ENCODE measurements at regions not wholly inside any gene's neighbourhood (a gene's known extent, or its start where the extent isn't known, plus 50 kb on each side); places are given as distances from the start of the nearest gene placed in this dataset.

- Histone ChIP-seq H3F3A (replicated peaks; ENCODE audit: insufficient read depth) (no peaks in the 10 kb centered on the region), H3K79me2 (ENCODE audit: insufficient read depth) (no peaks in the 10 kb centered on the region), H3K4me2 (no peak overlapping the region), H3K27ac (ENCODE audit: low read depth in 2 of 2, low read length in 1 of 2) (no peak overlapping the region), H3K36me3 (replicated peaks in 1 of 2; ENCODE audit: control insufficient read depth in 1 of 2, insufficient read depth in 2 of 2, low read length in 1 of 2) (no peaks in the 10 kb centered on the region), H3K4me3 (ENCODE audit: low read depth in 2 of 2, low read length in 1 of 2) (no peak overlapping the region), H3K9me2 (no peaks in the 10 kb centered on the region), H3K4me1 (ENCODE audit: control insufficient read depth in 1 of 2, insufficient read depth in 2 of 2, low read depth in 1 of 2, low read length in 1 of 2) (no peaks in the 10 kb centered on the region), H2AFZ (ENCODE audit: low read depth) (no peak overlapping the region), H4K20me1 (ENCODE audit: insufficient read depth) (no peaks in the 10 kb centered on the region), H3K9me3 (no peaks in the 10 kb centered on the region), H3K9ac (no peak overlapping the region), H3K27me3 (ENCODE audit: insufficient read depth) (no peaks in the 10 kb centered on the region)
- CTCF ChIA-PET = interaction anchor here (2.1 kb wide), 1 partner anchor 17 kb away, joined by 7 read pairs; no protein-coding TSS in a partner anchor
- TF ChIP-seq REST (IDR thresholded peaks at IDR 0.05; ENCODE audit: low read depth, low read length) (no peak), NFIC (IDR thresholded peaks at IDR 0.05; ENCODE audit: borderline replicate concordance) (no peak), GATA2 (CRISPR knock-in tag; IDR thresholded peaks at IDR 0.05) (no peak), CTCF (IDR thresholded peaks at IDR 0.05) (no peak), RFX5 (IDR thresholded peaks at IDR 0.05; ENCODE audit: low read length) (no peak), GABPA (IDR thresholded peaks at IDR 0.05; ENCODE audit: low read depth) (no peak), SIN3A (IDR thresholded peaks at IDR 0.05; ENCODE audit: borderline replicate concordance, low read depth, low read length) (no peak), TEAD4 (IDR thresholded peaks at IDR 0.05; ENCODE audit: borderline replicate concordance, insufficient read depth) (no peak), FOSL2 (IDR thresholded peaks at IDR 0.05; ENCODE audit: borderline replicate concordance, low read depth) (no peak), YY1 (IDR thresholded peaks at IDR 0.05; ENCODE audit: low read depth) (no peak), CHD2 (IDR thresholded peaks at IDR 0.05; ENCODE audit: low read length, partially characterized antibody) (no peak), POLR2AphosphoS5 (IDR thresholded peaks at IDR 0.05; ENCODE audit: low read depth, low read length) (no peak), FOXJ3 (CRISPR knock-in tag; IDR thresholded peaks at IDR 0.05) (no peak), NRF1 (IDR thresholded peaks at IDR 0.05; ENCODE audit: low read depth, low read length) (no peak), RAD21 (IDR thresholded peaks at IDR 0.05; ENCODE audit: low read length) (no peak), RXRA (IDR thresholded peaks at IDR 0.05; ENCODE audit: borderline replicate concordance, low read depth) (no peak)
- TF ChIP-seq, protein P1, sequence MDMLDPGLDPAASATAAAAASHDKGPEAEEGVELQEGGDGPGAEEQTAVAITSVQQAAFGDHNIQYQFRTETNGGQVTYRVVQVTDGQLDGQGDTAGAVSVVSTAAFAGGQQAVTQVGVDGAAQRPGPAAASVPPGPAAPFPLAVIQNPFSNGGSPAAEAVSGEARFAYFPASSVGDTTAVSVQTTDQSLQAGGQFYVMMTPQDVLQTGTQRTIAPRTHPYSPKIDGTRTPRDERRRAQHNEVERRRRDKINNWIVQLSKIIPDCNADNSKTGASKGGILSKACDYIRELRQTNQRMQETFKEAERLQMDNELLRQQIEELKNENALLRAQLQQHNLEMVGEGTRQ (IDR thresholded peaks at IDR 0.05; ENCODE audit: borderline replicate concordance, low read depth, low read length) = no peak
- TF ChIP-seq, protein P2, sequence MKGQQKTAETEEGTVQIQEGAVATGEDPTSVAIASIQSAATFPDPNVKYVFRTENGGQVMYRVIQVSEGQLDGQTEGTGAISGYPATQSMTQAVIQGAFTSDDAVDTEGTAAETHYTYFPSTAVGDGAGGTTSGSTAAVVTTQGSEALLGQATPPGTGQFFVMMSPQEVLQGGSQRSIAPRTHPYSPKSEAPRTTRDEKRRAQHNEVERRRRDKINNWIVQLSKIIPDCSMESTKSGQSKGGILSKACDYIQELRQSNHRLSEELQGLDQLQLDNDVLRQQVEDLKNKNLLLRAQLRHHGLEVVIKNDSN (IDR thresholded peaks at IDR 0.05; ENCODE audit: borderline replicate concordance, low read depth) = no peak
- TF ChIP-seq, protein P3, sequence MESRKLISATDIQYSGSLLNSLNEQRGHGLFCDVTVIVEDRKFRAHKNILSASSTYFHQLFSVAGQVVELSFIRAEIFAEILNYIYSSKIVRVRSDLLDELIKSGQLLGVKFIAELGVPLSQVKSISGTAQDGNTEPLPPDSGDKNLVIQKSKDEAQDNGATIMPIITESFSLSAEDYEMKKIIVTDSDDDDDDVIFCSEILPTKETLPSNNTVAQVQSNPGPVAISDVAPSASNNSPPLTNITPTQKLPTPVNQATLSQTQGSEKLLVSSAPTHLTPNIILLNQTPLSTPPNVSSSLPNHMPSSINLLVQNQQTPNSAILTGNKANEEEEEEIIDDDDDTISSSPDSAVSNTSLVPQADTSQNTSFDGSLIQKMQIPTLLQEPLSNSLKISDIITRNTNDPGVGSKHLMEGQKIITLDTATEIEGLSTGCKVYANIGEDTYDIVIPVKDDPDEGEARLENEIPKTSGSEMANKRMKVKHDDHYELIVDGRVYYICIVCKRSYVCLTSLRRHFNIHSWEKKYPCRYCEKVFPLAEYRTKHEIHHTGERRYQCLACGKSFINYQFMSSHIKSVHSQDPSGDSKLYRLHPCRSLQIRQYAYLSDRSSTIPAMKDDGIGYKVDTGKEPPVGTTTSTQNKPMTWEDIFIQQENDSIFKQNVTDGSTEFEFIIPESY (IDR thresholded peaks at IDR 0.05; ENCODE audit: borderline replicate concordance, low read depth) = no peak
- WGBS (ENCODE audit: low lambda C conversion rate) = 17% methylated on average over 4 of the region's 4 CpGs
- DNase-seq = no peak
- POLR2A ChIA-PET = no interaction called here
Observed at GRCh38 chr6:122886481-122886880, 97.4 kb downstream of the SMPDL3A start.

Measured in SK-N-SH (cell line).